ENCODE measurements at regions not wholly inside any gene's neighbourhood (a gene's known extent, or its start where the extent isn't known, plus 50 kb on each side); places are given as distances from the start of the nearest gene placed in this dataset.

- DNase-seq (ENCODE audit: low read depth in 1 of 2, low spot score in 2 of 2) (no peak), FAIRE-seq (no peak)
- H4K5ac ChIP-seq (ENCODE audit: insufficient read length, low read depth, low read length), result no peak overlapping the region
- no peaks in the 10 kb centered on the region for H3K27me3 ChIP-seq (replicated peaks in 1 of 4; ENCODE audit: control insufficient read depth in 3 of 4, extremely low read depth in 1 of 4, insufficient read depth in 3 of 4, low read length in 3 of 4)
- no peak overlapping the region for H2AFZ ChIP-seq (ENCODE audit: low read length)
- no peak overlapping the region for H3K56ac ChIP-seq (replicated peaks; ENCODE audit: insufficient read length, low read depth, low read length)
- no peak overlapping the region for H3K18ac ChIP-seq (ENCODE audit: extremely low read depth, low read length)
- no peaks in the 10 kb centered on the region for H3K23me2 ChIP-seq (ENCODE audit: low read depth, low read length)
- H3K9me3 ChIP-seq (ENCODE audit: insufficient read depth in 2 of 2, low read depth in 1 of 2, low read length in 1 of 2), result no peaks in the 10 kb centered on the region
- POLR2A ChIA-PET (ENCODE audit: partially characterized antibody), result interaction anchor here (1.6 kb wide), 1 partner anchor 125 kb away, joined by 5 read pairs; no protein-coding TSS in a partner anchor
- H3K36me3 ChIP-seq (ENCODE audit: control insufficient read depth in 2 of 4, insufficient read depth in 4 of 4, low read length in 3 of 4), result no peaks in the 10 kb centered on the region
- H2BK20ac ChIP-seq (ENCODE audit: low read length), result no peak overlapping the region
- H3K4me1 ChIP-seq (replicated peaks in 1 of 4; ENCODE audit: control insufficient read depth in 3 of 4, insufficient read depth in 4 of 4, low read length in 3 of 4), result no peaks in the 10 kb centered on the region
- H3K23ac ChIP-seq (ENCODE audit: insufficient read length), result no peak overlapping the region
- no peak overlapping the region for H3K9ac ChIP-seq (replicated peaks in 1 of 4; ENCODE audit: extremely low read depth in 1 of 4, low read depth in 3 of 4, low read length in 3 of 4)
- H3K27ac ChIP-seq (ENCODE audit: low read depth, low read length), result no peak overlapping the region
- no peak overlapping the region for H2AK5ac ChIP-seq (ENCODE audit: low read depth, low read length)
- no peak overlapping the region for H3K14ac ChIP-seq (ENCODE audit: insufficient read length)
- WGBS, 2 experiments (ENCODE audit: extremely low coverage in 1 of 2, insufficient coverage in 1 of 2, insufficient read length in 1 of 2, insufficient replicate concordance in 2 of 2, low coverage in 1 of 2, low lambda C conversion rate in 2 of 2, missing lambda C conversion rate in 1 of 2), result 96% methylated on average over 1 of the region's 1 CpG; no CpG with 5 or more reads in 1 of the 2 experiments
- no peak overlapping the region for H3K4me2 ChIP-seq (ENCODE audit: insufficient read depth in 1 of 2, low read depth in 2 of 2, low read length in 2 of 2)
- H2BK12ac ChIP-seq (ENCODE audit: low read depth, low read length), result no peak overlapping the region
- no peak overlapping the region for H2BK15ac ChIP-seq (ENCODE audit: low read length)
- no peak overlapping the region for H2BK120ac ChIP-seq (replicated peaks; ENCODE audit: low read depth, low read length)
- no peaks in the 10 kb centered on the region for H3K79me2 ChIP-seq (ENCODE audit: control insufficient read depth in 1 of 2, insufficient read depth in 2 of 2, low read length in 2 of 2)
- H3K4ac ChIP-seq (replicated peaks; ENCODE audit: insufficient read length, low read depth, low read length), result no peak overlapping the region
- H4K8ac ChIP-seq (ENCODE audit: extremely low read depth, insufficient read depth, low read length), result no peak overlapping the region
- no peak overlapping the region for H4K91ac ChIP-seq (replicated peaks; ENCODE audit: insufficient read length, low read length)
- H2BK5ac ChIP-seq (ENCODE audit: low read depth, low read length), result no peak overlapping the region
- H4K20me1 ChIP-seq (replicated peaks in 1 of 2; ENCODE audit: control insufficient read depth in 1 of 2, insufficient read depth in 2 of 2, low read length in 2 of 2), result no peaks in the 10 kb centered on the region
- no peaks in the 10 kb centered on the region for H3K79me1 ChIP-seq (ENCODE audit: low read depth, low read length)
- CTCF ChIA-PET (ENCODE audit: partially characterized antibody), result interaction anchor here (1.0 to 1.8 kb wide), 8 partner anchors 9 to 505 kb away, joined by 3 to 9 read pairs (median 5); no protein-coding TSS in a partner anchor
- H3K4me3 ChIP-seq (ENCODE audit: extremely low read depth in 1 of 4, insufficient read depth in 2 of 4, low read depth in 3 of 4, low read length in 4 of 4), result no peak overlapping the region
- no peak for TF ChIP-seq RNF2 (IDR thresholded peaks at IDR 0.05; ENCODE audit: borderline replicate concordance, low read depth, low read length, missing control alignments, poor library complexity, severe bottlenecking)
- TF ChIP-seq BACH1 (IDR thresholded peaks at IDR 0.05; ENCODE audit: low read length), result no peak
- no peak for TF ChIP-seq ATF2 (IDR thresholded peaks at IDR 0.05; ENCODE audit: low read length)
- TF ChIP-seq TAF7 (optimal IDR thresholded peaks at IDR 0.05; ENCODE audit: borderline replicate concordance, low read depth, low read length), result no peak
- no peak for TF ChIP-seq POLR2AphosphoS5 (IDR thresholded peaks at IDR 0.05; ENCODE audit: low read depth, low read length)
- TF ChIP-seq TAF1 (IDR thresholded peaks at IDR 0.05; ENCODE audit: low read depth, low read length), result no peak
- no peak for TF ChIP-seq RFX5 (IDR thresholded peaks at IDR 0.05; ENCODE audit: borderline replicate concordance, low read depth, low read length)
- TF ChIP-seq SIN3A (conservative IDR thresholded peaks at IDR 0.05 in 1 of 2, IDR thresholded peaks at IDR 0.05 in 1 of 2; ENCODE audit: low read depth in 1 of 2, low read length in 2 of 2), result no peak
- no peak for TF ChIP-seq TBP (IDR thresholded peaks at IDR 0.05; ENCODE audit: low read depth, low read length)
- TF ChIP-seq KDM1A (IDR thresholded peaks at IDR 0.05; ENCODE audit: borderline replicate concordance, low read length), result no peak
- TF ChIP-seq CREB1 (IDR thresholded peaks at IDR 0.05), result no peak
- no peak for TF ChIP-seq JUND (IDR thresholded peaks at IDR 0.05; ENCODE audit: low read length)
- no peak for TF ChIP-seq HDAC2 (IDR thresholded peaks at IDR 0.05; ENCODE audit: borderline replicate concordance in 1 of 2, low read depth in 2 of 2, low read length in 2 of 2)
Measured at GRCh38 chr3:174356596-174356995, 502.5 kb upstream of the NAALADL2 start.
